Activated CD8-positive, alpha-beta memory T cell treated with anti-CD3 and anti-CD28 coated beads, Interleukin-2, amount 50 U/mL, for 24 hours (primary cell): ENCODE measurements at regions not wholly inside any gene's neighbourhood (a gene's known extent, or its start where the extent isn't known, plus 50 kb on each side); places are given as distances from the start of the nearest gene placed in this dataset.

Experiments
- DNase-seq: peaks from one replicate; pipeline ENCODE4 v3.0.0-alpha.2; 2020; ENCODE audit errors: extremely low read depth

DNA sequence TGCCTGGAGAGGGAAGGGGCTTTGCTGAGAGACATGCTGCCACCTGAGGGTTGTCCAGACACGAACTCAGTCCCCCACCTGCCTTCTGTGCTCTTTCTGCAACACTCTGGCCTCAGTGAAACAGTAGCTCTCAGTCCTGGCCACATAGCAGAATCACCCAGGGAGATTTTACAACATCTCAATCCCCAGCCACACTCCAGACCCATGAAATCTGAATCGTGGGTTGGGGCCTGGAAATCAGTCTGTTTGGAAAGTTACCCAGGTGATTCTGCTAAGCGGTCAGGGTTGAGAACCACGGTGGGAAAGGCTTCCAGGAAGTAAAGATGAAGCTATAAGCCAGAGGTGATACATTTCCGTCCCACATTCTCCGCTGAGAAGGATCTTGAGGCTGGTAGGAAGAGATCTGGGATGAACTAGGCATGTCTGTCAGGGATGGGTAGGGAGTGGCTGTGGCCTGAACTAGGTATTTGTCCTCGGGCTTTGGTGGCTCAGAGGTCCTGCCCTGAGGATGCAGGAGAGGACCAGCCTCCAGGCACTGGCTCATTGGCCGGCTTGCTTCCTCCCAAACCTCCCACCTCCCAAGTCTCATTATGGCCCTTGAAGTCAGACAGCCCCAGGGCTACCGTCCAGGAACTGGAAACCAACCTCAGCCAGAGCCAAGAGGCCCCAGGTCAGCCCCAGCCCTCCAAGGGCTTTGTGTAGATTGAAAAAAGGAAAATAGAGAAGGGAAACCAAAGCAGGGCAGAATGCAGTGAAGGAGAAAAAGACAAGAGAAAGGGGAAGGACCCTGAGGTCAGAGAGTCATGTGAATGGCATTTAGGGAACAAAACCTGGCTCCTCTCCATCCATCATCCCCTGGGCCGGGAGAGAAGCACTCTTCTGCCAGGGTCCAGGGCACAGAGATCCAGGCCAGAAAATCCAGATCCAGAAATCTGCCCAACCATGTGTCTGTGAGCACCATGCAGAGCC lies 119.6 kb downstream of the ZFP36L2 start:
- no peak for DNase-seq

DNA sequence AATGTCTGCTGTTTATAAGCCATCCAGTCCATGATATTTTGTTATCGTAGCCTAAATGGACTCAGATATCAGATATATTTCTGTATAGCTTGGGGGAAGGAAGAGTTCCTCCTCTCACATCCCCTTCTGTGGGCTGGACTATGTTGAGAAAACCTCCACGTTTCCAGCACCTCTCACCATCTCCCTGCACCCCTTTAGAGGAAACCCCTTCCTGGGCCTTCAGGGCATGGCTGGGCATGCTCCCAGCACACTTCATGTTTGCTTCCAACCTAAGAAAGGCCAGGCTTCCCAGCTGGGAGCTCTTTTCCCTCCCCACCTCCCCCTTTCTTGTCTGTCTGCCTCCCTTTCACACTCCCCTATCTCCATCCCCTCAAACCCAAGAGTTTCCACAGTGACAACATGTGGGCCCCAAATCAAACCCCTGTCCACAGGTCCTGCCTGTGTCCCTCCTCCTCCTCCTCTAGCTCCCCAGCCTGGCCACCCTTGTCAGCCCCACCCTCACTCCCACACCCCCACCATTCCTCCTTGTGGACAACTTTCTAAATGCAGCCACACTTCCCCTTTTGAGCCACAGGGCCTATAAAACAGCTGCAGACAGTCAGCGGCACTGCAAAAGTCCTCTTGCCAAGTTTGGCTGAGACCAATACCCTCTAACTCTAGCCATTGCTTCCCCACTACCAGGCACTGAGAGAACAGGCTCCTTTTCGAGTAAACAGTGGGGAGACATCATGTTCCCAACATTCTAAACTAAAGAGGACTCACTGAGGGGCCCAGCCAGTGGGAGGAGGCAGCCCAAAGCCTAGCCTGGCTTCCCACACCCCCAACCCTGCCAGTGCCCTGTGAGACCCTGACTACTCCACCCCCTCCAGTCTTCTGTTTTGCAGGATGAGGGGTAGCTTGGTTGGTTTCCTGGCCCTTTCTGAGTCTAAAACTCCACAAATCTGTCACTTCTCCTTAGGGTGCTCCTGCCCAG lies 120.5 kb downstream of the ZFP36L2 start:
- DNase-seq = no peak

DNA sequence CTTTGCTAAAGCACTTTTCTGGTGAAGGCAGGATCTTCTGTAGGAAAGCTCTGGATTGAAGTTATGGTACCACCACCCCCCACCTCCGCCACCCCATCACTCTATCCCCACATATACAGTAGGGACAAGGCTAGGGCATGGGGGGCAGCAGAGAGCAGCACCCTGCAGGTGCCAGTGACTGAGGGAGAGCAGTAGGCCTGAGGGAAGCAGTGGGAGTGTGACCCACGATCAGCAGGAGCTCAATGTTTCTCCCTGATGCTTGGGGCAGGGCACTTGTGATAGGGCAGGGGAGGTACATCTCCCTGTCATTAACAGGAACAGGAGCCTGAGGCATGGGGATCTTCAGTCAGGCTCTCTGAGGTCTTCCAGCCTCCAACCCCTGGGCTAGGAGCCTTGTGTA lies 121.6 kb downstream of the ZFP36L2 start:
- DNase-seq = no peak

DNA sequence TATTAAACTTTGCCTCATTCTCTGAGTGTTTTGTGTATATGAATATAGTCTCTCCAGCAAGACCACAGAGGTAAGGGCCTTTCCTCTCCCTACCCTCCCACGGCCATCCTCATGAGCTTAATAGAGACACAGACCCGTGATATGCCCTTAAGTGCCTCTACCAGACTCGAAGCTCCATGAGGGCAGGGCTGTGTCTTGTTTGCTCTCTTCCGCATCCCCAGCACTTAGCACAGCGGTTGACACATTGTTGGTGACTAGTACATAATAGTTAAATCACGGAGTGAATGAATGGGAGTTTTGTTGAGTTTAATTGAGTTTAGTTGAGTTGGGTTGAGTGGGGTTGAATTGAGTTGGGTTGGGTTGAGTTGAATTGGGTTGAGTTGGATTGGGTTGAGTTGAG lies 122.3 kb downstream of the ZFP36L2 start:
- no peak for DNase-seq

DNA sequence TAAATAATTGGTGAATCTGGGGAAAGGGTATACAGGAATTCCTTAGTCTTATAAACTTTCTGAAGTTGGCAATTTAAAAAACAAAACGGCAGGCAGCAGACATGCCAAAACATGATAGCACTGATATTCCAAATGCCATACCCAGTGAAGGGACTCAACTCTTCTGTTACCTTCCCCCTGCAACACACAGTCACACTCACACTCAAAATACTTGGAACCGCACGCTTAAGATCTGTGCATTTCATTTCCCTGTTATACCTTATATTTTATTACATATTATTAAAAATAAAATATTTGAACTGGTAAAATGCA lies 123.4 kb downstream of the ZFP36L2 start:
- no peak for DNase-seq

DNA sequence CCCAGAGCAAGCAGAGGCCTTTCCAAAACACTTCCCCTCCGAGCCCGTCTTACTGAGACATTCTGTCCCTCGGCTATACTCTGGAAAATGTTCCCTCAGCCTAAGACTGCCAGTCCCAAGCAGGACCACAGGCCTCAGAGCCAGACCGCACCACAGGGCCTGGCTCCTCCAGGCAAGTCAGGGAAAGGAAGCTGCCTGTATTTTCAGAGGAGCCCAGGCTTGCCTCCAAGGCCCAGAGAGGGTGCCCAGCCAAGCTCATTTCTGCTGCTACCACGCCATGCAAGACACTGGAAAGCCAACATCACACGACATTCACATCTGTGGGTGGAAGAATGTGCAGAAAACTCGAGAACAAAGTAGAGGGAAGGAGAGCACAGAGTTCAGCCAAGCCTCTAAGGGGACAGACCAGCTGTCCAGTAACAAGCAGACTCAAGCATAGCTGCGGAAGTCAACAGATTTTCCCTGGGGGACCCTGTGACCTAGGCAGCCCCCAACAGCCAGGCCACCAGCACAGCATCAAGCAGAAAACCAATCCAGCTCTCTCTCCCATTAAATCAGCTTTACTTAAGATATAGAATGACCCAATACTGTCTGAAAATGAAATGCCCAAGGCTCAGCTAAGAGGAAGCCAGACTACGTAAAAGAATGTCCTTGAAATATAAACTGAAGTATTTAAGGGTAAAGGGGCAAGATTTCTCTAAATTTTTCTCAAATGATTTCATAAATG lies 123.9 kb downstream of the ZFP36L2 start:
- no peak for DNase-seq

DNA sequence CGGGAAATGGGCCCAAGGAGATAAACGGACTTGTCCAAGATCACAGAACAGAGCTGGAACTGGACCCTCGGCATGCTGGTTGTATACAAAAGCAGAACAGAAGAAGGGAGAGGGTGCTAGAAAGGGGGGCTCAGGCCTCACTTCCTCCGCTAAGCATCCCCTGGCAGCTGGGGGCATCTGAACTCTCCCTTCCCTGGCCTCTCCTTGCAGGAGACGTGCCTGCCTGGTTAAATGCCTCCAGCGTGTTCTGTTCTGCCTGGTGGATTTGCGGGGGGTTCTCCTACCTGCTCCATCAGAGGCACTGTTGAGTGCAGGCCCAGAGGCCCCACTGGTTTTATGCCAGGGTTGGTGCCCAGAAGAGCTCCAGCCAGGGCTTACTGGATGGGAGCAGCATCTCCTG lies 124.7 kb downstream of the ZFP36L2 start:
- DNase-seq = no peak

DNA sequence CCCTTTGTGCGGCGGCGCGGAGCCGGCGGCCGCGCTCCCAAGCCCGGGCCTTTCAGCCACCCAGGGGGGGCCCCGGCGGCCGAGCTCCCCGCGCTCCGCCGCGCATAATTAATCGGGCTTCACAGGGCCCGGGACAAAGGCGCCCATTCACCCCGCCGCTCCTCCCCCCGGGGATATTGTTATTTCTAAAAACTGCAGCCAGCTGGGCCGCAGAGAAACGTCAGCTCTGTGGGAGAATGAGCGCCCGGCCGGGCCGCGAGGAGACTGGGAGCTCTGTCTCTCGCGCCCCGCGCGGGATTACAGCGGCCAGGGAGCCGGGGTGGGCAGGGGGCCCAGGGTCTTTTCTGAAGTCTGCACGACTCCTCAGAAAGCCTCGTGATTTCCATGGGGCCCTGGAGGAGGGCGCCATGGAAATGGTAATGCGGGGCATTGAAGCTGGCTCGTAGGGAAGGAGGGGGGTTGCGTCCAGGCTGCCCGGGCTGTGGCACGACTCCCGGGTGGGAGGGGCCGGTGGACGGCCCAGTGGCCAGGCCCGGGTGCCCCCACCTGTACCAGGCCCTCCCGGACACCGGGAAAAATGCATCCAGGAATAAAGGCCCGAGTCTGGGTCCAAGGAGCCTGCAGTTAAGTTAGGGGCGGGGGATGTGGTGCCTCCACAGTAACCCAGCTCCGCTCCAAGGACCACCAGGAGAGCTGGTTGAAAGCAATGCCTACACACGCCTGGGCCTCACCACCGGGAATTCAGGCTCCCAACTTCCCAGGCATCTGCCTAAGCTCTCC lies 125.3 kb downstream of the ZFP36L2 start:
- no peak for DNase-seq

DNA sequence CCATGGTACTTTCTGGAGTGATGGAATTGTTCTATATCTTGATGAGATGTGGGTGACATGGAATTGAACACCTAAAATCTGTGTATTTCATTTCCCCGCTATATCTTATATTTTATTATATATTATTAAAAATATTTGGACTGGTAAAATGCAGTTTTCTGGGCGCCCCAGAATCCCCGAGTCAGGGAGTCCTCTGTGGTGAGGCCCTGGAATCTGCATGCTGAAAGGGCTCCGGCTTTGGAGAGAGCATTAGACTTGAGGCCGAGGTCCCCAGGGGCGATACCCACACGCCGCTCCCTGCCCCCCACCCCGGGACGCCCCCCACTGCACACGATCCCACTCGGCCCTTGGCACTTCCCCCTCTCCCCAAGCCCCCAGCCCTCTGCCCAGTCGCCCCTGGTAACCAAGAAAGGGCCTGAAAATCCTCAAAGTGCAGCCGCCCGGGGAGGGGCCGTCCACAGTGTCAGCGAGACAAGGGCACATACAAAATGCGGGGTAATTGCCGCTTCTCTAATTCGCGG lies 126.0 kb downstream of the ZFP36L2 start:
- DNase-seq = no peak

DNA sequence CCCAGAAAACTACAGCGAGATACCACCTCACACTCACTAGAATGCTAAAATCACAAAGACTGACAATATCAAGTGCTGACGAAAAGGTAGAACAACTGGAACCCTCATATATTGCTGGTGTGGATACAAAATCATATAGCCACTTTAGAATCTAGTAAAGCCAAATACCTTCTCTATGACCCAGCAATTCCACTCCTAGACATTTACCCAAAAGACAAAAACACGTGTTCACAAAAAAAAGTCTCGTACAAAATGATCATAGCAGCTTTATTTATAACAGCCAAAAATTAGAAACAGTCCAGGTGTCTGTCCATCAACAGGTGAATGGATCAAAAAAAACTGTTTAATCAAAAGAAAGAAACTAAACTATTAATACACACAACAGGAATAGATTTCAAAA lies 126.6 kb downstream of the ZFP36L2 start:
- DNase-seq = no peak

DNA sequence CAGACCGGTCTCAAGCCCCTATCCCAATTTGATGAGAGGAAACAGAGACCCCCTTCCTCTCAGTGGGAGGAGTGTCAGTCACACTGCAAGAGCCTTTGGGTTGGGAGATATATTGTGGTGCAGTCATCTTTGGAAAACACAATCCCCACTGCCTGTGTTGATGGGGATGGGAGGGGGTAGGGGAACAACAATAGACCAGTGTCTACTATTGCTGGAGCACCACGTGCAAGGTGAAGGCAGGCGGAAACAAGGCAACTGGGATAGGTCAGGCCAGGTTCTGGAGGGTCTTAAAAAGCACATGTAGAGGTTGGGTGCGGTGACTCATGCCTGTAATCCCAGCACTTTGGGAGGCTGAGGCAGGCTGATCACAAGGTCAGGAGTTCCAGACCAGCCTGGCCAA lies 127.9 kb downstream of the ZFP36L2 start:
- DNase-seq = no peak

DNA sequence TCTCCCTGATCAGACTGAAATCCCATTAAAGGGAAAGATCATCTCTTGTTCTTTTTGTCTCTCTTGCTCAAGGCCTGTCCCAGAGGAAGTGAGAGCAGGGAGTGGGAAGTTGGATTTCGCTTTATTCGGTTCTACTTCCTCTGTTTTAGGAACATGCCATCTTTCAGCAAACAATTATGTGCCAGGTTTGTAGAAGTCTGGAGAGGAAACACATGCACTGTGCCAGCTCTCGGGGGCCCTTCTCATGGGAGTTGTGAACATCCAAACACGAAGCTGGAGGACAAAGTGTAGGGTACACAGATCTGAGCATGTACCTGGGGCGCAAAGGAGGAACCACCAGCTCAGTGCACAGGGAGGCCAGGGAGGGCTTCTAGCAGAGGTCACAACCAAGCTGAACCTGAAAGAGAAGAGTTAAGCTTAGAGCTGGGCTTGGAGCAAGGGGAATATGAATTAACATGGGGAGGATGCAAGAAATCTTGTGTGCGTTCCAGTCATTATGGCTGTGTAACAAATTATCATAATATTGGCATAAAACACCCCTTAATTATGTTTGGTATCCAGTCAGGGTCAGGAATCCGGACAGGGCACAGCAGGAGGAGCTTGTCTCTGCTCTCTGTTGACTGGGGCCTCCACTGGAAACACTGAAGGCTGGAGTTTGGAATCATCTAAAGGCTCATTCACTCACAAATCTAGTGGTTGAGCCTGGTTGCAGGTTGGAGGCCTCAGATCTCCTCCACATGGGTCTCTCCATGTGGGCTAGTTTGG lies 128.6 kb downstream of the ZFP36L2 start:
- no peak for DNase-seq

DNA sequence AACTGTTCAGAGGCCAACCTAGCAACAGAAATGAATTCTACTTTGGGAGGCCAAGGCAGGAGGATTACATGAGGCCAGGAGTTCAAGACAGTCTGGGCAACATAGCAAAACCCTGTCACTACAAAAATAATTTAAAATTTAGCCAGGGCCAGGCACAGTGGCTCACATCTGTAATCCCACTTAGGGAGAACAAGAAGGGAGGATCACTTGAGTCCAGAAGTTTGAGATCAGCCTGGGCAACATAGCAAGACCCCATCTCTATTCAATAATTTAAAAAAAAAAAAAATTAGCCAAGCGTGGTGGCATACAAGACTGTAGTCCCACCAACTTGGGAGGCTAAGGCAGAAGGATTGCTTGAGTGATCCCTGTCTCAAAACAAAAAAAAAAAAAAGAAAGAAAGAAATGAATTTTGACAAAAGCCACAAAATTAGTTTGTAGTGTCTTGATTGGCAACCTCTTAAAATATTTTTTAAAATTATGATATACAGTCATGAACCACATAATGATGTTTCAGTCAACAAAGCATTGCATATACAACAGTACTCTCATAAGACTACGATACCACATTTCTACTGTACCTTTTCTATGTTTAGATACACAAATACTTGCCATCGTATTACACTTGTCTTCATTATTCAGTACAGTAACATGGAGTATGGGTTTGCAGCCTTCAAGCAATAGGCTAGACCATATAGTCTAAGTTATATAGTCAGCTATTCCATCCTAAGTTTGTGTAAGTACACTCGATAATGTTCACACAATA lies 130.7 kb downstream of the ZFP36L2 start:
- no peak for DNase-seq

DNA sequence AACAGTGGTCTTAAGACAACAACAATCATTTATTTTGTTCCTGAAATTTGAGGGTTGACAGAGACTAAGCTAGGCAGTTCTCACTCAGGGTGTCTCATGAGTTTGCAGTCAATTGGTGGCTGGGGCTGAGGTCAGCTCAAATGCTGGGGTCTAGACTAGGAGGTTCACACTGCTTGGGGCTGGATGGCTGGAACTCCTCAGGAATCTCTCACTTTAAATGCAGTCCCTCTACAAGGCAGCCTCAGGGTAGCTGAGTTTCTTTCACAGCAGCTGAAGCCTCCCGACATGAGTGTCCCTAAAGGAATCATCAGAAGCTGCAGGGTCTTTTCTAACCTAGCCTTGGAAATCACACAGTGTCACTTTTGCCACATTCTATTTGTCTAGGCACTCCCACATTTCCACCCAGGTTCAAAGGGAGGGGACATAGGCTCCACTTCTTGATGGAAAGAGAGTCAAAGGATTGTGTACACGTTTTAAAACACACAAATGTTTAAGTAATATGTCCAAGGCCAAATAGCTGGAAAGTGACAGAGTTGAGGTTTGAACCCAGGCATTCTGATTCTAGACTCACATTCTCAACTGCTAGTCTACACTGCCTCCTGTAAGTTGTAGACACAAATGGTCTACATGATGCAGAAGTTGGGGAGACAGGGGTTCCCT lies 133.8 kb downstream of the ZFP36L2 start:
- no peak for DNase-seq

DNA sequence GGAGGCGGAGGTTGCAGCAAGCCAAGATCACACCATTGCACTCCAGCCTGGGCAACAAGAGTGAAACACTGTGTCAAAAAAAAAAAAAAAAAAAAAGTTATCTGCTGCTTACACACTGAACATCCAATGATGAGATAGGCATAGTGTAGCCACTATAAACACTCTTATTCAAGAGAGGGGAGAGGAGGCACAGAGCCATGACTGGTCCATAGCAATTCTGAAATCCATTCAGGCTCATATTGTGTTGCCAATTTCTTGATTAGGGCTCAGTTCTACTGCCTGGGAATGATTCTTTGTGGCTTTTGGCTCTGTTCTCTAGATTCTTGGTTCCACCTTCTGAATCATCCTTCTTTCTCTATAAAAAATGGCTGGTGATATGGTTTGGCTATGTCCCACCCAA lies 136.1 kb downstream of the ZFP36L2 start:
- DNase-seq = no peak

DNA sequence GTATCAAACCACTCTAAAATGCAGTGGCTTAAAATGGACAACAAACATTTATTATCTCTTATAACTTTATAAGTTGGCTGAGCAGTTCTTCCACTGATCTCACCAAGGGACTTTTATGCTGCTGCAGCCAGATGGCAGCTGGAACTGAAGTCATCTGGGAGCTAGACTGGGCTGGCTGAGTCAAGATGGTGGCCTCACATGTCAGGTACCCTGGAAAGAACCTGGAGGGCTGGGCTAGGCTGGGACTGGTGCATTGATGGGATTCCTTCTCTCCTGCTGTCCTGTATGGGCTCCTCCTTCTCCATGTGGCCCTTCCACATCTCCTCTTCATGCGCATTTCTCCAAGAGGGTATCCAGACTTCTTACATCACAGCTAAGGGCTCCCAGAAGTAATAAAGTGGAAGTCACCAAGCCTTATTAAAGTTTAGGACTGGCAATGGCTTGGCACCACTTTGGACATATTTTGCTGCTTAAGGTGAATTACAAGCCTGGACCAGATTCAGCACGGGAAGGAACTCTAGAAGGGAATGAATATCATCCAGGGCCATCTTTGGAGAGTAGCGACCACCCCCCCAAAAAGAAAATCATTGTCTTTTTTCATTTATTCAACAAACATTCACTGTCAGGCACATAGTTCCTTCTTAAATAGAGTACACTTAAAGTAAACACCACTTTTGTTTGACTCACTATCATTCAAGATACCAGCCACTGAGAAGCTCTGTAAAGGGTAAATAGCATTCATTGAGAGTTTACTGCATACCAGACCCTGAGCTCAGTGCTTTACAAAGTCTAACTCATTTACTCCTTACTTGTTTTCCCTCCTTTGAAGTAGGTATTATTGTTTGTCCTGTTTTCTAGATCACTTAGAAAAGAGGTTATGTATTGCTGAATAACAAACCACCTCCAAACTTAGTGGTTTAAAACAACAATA lies 138.0 kb downstream of the ZFP36L2 start:
- no peak for DNase-seq

DNA sequence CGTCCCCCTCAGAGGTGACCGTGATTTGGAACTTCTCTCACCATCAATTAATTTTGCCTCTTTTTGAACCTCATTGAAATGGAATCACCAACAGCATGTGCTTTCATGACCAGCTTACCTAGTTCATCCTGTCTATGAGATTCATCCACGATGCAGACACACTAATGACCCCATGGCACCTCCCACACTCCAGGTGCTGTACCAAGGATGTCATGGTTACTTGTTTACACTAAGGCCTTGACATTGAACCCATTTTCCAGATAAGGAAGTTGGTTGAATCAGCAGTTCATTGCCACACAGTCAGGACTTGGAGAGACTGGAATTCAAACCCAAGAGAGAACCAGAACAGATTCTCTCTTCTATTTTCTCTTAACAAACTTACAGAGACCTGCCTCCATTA lies 139.0 kb downstream of the ZFP36L2 start:
- no peak for DNase-seq
